CD4-positive, alpha-beta T cell treated with Interleukin-17A for 4 hours (primary cell): ENCODE measurements at regions not wholly inside any gene's neighbourhood (a gene's known extent, or its start where the extent isn't known, plus 50 kb on each side); places are given as distances from the start of the nearest gene placed in this dataset.

Source experiments
- DNase-seq: peaks from one replicate; pipeline ENCODE4 v3.0.0-alpha.2; 2020; ENCODE audit warnings: mixed read lengths

GRCh38 chr16:65944361-65944760 is 422.1 kb upstream of the CDH5 start:
- DNase-seq: no peak

GRCh38 chr16:65940711-65941110 is 425.8 kb upstream of the CDH5 start:
- no peak for DNase-seq

GRCh38 chr16:65938083-65938482 is 428.4 kb upstream of the CDH5 start:
- DNase-seq: no peak

GRCh38 chr16:65937455-65937854 is 429.0 kb upstream of the CDH5 start:
- DNase-seq: no peak

DNA sequence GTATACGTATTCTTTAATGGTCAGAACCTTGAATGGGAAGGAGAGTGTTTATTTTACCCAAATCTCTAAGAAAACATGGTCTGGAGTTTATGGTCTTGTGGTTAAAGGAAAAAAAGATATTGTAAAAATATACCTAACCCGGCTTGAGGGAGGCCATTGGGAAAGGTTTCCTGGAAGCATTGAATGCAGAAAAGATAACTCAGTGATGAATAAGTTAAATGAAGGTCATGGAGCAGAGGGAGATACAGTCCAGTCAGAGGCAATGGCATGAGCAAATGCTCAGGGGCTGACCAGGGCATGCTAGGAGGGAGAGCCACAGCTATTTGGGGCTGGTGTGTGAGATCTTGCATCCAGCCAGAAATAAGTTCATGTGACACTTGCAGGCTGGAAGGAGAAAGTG is 430.4 kb upstream of the CDH5 start:
- no peak for DNase-seq

- DNase-seq: no peak
Observed at GRCh38 chr16:65934443-65934842, 432.0 kb upstream of the CDH5 start.

DNA sequence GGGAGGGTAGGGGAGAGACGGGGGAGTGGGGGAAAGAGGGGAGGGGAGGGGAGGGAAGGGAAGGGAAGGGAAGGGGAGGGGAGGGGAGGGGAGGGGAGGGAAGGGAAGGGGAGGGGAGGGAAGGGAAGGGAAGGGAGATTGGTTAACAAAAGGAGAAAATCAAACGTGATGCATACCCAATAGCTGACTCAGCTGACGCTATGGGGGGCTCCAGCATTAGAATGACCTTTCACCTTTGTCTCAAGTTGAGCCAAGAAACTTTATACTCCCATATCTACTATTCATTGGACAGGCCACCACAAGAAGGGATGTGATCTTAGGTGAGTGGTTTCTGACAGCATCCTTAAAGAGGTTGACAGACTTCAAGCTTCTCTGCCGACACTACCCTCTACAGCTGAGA is 432.8 kb upstream of the CDH5 start:
- DNase-seq: no peak

DNA sequence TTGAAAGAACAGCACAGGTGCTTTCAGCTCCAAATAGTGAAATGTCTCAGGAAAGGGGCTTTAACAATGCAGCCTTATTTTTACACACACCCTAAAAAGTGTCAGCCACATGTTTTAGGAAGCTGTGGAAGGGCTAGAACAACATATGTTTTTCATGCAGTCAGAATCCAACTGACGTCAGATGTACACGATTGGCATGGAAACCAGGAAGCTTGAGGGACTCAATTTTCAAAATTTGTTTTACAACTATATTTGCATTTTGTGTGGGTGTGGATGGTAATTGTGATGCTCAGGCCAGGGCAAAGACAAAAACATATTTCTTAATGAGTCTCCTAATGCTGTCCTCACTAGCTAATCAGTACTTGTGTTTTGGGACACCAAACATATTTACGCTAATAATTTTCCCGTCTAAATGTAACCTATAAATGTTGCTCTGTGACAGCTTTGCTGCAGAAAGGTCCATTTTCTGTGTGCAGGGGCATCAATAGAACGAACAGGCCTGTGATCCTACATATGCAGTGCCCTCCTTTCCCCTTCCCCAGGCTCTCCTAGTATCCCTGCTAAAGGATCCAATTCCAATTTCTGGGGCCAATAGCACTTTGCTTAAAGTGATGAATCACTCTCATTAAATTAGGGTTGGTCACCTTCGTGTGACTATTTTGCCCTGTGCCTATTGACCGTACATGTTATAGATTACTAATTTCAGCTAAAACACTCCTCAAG is 434.0 kb upstream of the CDH5 start:
- DNase-seq: no peak

DNA sequence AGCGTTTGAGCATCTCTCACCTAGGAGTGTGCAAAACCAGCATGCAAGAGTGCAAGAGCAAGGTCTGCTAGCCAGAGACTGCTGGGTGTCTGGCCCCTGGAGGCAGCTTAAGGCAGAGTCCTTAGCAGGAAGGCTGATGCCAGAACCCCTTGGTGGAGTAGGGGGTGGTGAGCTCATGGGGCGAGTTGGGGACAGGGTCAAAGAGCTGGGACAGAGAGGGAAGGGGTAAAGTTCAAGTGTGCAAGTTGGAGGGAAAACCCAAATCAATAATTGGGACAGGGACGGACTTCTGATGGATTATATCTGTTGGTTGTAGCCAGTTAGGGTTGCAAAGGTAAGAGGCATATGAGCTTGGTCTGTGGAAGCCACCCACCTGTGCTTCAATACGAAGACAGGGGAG is 443.6 kb upstream of the CDH5 start:
- DNase-seq: no peak

DNA sequence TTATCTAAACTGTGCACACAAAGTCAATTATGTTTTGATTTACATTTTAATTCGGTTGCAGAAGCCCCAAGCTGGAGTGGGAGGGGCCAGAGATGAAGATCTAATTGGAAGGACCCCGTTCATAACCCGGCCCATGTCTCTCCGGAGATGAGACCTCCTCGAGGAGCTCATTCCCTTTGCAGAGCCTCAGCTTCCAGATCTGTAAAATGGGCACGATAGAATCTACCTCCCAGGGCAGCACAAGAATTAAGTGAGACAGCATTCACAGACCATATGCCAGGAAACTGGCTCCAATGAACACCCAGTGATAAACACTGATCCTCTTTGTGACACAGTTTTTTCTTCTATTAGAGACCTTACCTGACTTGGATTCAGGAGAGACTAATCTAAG is 446.5 kb upstream of the CDH5 start:
- DNase-seq: no peak

DNA sequence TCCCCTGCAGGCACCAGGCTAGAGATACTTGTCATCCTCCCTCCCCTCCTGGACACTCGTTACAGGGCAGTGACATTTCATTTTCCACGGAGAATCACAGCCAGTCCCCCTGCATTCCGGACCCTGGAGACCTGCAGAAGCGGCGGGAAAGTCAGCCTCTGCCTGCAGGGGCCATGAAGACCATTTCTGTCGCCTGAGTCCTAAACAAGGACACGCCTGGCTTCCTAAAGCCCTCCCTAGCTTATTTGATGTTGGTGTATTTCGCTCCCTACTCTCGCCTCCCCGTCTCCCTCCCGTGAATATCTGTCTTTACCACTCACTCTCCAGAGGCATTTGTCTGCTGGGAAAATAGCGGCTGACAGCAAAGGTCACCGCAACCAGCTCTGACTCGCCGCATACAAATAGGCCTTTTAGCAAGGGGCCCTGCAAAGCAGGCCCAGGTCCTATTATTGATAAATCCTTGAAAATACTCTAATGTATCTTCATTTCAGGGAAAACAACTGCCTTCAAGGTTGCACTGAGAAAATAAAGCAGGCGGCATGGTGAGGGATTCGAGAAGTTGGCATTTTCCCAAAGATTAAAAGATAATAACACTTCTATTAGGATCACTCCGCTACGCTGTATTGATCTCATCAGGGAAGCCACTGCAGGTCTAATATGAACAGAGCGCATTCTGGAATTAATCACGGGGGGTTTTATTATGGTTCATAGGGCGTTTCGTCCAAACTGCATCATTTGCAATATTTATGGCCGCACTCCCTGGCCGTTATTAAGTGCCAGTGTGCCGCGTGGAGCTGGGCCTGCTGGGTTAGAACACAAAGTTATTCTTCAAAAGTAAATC is 447.1 kb upstream of the CDH5 start:
- no peak for DNase-seq

DNA sequence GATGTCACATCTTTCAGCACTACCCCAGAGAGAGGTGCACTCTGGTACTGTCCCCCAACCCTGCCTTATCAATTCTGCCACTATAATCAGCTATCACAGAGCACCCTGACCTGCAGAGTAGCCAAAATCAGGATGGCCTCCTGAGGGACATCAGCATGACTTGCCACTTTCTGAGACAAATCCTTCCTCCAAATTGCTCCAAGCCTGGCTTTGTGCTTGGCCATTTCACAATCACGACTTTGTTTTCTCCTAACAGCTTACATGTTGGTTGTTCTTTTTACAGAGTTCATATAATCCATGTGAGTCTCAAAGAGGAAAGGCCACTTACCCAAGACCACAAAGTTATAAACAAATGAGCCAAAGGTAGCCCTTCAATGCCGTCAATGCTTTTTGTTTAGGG is 449.0 kb upstream of the CDH5 start:
- no peak for DNase-seq

GRCh38 chr16:65916995-65917394 is 449.5 kb upstream of the CDH5 start:
- no peak for DNase-seq

DNA sequence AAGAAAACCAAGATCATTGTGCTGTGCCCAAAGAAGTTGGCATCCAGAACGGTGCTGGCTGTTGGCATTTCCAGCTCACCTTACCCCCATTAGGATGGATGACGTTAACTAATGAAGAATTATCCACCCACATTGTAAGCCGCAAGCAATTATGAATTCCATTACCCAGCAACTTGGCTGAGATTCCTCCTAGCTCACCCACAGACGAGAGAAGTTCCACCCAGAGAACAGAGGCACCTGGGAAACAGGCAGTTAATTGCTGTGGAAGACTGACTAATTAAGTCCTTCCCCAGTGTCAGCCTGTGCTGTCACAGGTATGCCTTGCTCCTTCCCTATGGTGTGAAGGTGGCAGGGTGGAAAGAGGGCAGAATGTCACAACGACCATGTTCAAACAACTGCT is 456.2 kb upstream of the CDH5 start:
- DNase-seq: no peak

DNA sequence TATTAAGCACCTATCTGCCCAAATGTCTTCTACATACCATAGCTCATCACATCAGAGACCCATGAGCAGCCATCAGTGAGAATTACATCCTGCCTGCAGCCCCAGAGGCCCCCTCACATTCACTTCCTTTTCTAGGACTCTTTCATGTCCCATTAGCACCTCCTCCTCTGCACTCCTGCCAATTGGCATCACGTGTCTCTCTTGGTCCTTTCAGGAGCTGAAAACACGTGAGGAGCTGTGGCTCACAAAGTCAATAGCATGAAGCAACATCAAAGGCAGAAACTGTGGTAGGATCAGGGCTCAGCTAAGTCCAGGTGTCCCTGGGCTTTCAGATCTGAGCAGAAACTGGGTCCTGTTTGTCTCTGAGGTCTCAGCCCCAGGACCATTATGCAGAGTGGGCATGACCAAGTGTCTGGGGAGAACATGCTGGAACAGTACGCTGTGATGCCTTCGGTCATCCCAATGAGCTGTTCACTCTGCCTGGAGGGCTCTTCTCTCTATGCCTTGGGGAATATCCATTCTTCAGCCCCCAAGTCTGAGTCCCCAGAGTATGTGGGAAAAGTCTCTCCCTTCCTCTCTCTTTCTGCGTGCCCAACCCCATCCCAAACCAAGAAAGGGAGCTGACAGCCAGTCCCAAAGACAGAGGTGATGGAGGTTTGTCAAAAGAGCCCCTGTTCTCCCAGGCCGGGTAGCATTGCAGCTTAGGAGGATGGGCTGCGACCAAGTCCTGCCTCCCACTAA is 457.0 kb upstream of the CDH5 start:
- no peak for DNase-seq

DNA sequence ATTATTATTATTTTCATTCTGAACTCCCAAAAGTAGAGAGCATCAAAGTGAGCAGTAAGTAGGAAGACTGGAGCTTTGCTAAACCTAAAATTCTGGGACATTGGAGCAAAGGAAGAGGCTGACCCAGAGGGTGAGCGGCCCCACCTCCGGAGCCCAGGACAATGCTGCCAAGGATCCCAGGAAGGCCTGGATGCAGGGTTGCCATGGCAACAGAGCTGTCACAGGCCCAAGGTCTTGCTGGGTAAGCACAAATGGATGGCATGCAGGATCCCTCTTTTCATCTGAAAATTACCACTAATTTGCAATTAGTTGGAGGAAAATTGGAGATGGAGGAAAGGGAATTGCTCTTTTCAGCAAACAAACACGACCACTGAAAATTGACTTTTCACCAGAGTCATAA is 457.9 kb upstream of the CDH5 start:
- no peak for DNase-seq

DNA sequence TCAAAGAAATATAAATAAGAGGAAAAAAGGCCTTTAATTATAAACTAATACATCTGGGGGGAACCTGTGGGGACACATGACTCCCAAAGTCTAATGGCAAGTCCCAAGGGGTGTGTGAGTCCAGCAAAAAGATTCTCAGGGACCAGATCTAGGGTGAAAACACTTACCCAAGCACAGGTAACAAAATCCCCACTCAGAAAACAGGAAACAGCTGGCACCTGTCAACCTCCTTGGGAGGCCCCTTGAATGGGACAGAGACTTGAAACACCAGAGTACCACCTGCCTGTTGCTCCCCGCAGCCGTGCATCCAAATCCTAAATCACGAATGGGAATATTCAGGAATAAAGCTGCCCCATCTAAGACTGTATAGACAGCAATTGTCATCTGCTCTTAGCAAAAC is 461.2 kb upstream of the CDH5 start:
- no peak for DNase-seq

DNA sequence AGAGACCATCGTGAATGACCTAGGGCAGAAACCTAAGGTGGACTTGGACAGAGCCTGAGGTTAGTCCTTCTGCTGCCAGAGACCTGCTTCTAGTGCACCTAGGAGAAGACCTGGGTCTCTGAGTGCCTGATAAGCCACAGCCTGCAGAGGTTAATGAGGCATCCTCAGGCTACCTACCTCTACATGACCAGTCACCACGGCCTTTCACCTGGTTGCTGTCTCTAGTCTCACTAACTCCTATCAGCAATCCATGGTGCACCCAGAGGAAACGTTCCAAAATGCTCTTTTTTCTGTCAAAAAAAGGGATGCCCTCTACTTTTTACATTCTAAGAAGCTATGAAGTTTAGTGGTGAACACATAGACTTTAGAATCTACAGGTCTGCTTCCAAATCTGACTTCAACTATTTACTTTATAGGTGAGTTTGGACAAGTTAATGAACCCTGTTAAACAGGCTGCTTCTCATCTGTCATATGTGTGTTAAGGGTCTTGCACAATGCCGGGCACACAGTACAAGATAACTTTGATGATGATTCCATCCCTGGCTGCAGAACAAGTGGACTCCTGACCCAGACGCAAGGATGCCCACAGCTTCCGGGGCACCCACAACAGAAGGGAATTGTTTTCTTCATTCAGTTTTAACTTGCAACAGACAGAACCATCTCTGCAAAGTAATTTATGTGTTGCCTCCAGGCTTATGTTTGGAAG is 469.9 kb upstream of the CDH5 start:
- DNase-seq: no peak

- DNase-seq: no peak
Observed at GRCh38 chr16:65895906-65896305, 470.6 kb upstream of the CDH5 start.

- no peak for DNase-seq
Observed at GRCh38 chr16:65895486-65895885, 471.0 kb upstream of the CDH5 start.

- no peak for DNase-seq
Observed at GRCh38 chr16:65890203-65890602, 476.3 kb upstream of the CDH5 start.

GRCh38 chr16:65889533-65889966 is 476.9 kb upstream of the CDH5 start:
- DNase-seq: no peak

DNA sequence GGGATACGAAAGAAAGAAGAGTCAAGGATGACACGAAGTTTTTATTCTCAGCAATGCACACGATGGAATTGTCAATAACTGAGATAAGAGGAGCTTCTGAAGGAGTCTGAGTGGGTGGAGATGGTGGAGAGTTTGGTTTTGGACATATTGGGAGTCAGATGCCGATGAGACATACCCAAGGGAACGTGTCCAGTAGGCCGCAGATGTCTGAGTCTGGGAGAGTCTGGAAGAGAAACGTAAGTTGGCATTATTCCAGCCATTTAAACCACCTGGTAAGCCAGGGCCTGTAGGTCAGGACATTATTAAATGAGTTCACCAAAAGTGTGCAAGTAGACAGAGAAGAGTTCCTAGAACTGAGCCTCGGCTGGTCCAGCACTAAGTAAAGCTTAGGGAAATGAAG is 478.3 kb upstream of the CDH5 start:
- DNase-seq: no peak
